Caco-2 (cell line): ENCODE measurements at regions not wholly inside any gene's neighbourhood (a gene's known extent, or its start where the extent isn't known, plus 50 kb on each side); places are given as distances from the start of the nearest gene placed in this dataset.
"Not testable (repeated sequence)": the region's sequence is repeated elsewhere in the genome, so short reads cannot be mapped to it uniquely, and the experiment has no call there.

ENCODE experiments used
- BruUV-seq: library from RNA; stranded (reverse); fragments of 400-500 nt; replicated peaks from 2 replicates; lab custom pipeline; 2021; lab: Mats Ljungman, UMichigan
- CTCF ChIA-PET: fragments of 300-600 bp; sonication (Branson Sonifier 250); formaldehyde crosslinking; loops from one replicate; lab custom pipeline; 2022; ENCODE audit warnings: antibody characterized with exemption; lab: Charles Lee
- POLR2A ChIA-PET: fragments of 300-600 bp; sonication (Branson Sonifier 250); formaldehyde crosslinking; loops from one replicate; lab custom pipeline; 2022; ENCODE audit warnings: antibody characterized with exemption; lab: Charles Lee
- DNase-seq, 2 experiments: peaks; one replicate each; pipeline versions ENCODE4 v3.0.0 to v3.0.0-alpha.2; 2020 to 2022
- H3K27me3 ChIP-seq: replicated peaks from 2 replicates; pipeline ENCODE4 v1.6.0; 2011; ENCODE audit warnings: low read length; ENCODE audit not compliant: control insufficient read depth, insufficient read depth
- H3K36me3 ChIP-seq: 2 replicates; pipeline ENCODE4 v1.5.1; 2011; ENCODE audit warnings: low read length; ENCODE audit not compliant: control insufficient read depth, insufficient read depth
- H3K4me1 ChIP-seq: fragments of 250-450 bp; sonication (Bioruptor Pico); 2 replicates; pipeline ENCODE4 v1.5.1; 2020; ENCODE audit warnings: mild to moderate bottlenecking
- H3K4me3 ChIP-seq: 2 replicates; pipeline ENCODE4 v1.5.1; 2011; ENCODE audit warnings: low read depth, mild to moderate bottlenecking, control low read depth, low read length
- H3K9me3 ChIP-seq: fragments of 250-450 bp; sonication (Bioruptor Pico); 2 replicates; pipeline ENCODE4 v1.5.1; 2020; ENCODE audit warnings: mild to moderate bottlenecking, moderate library complexity
- H3K27ac Mint-ChIP-seq: one replicate; pipeline ENCODE4 v1.8.0; 2022; ENCODE audit warnings: mixed read lengths; ENCODE audit not compliant: unreplicated experiment
- H3K27me3 Mint-ChIP-seq: one replicate; pipeline ENCODE4 v1.8.0; 2022; ENCODE audit warnings: mixed read lengths; ENCODE audit not compliant: insufficient read depth, unreplicated experiment
- H3K36me3 Mint-ChIP-seq: one replicate; pipeline ENCODE4 v1.8.0; 2022; ENCODE audit warnings: mild to moderate bottlenecking, mixed read lengths; ENCODE audit not compliant: insufficient read depth, unreplicated experiment
- H3K4me1 Mint-ChIP-seq: one replicate; pipeline ENCODE4 v1.8.0; 2022; ENCODE audit warnings: low read depth, mixed read lengths; ENCODE audit not compliant: unreplicated experiment
- H3K4me3 Mint-ChIP-seq: one replicate; pipeline ENCODE4 v1.8.0; 2022; ENCODE audit warnings: mild to moderate bottlenecking, moderate library complexity, mixed read lengths; ENCODE audit not compliant: unreplicated experiment
- H3K9me3 Mint-ChIP-seq: one replicate; pipeline ENCODE4 v1.8.0; 2022; ENCODE audit warnings: mixed read lengths; ENCODE audit not compliant: unreplicated experiment
- CTCF ChIP-seq, 2 experiments: fragments of 200-600 bp in 1 of 2; IDR thresholded peaks; 1 replicate in 1 of 2; 2 replicates in 1 of 2; pipeline versions ENCODE4 v1.5.1 to v1.8.0; 2011 to 2022; ENCODE audit warnings: antibody characterized with exemption in 1 of 2, control low read depth in 1 of 2, inconsistent platforms in 1 of 2, low read depth in 1 of 2, low read length in 1 of 2, mild to moderate bottlenecking in 1 of 2, moderate library complexity in 1 of 2; ENCODE audit not compliant: insufficient read depth in 1 of 2, severe bottlenecking in 1 of 2, unreplicated experiment in 1 of 2
- intact Hi-C: fragments of 100-400 bp; cut with micrococcal nuclease; formaldehyde crosslinking; loops from one replicate; pipeline ENCODE4 v1.10.0; 2022; ENCODE audit not compliant: unreplicated experiment

- ChIA-PET POLR2A (no interaction called here), CTCF (no interaction called here)
- no peak overlapping the region for H3K4me3 Mint-ChIP-seq
- no peaks in the 10 kb centered on the region for H3K4me1 ChIP-seq
- no peak overlapping the region for H3K27ac Mint-ChIP-seq
- H3K36me3 Mint-ChIP-seq, result no peaks in the 10 kb centered on the region
- H3K9me3 Mint-ChIP-seq, result peaks cover 16% of the 10 kb centered on the region
- no TSS peak for BruUV-seq
- no peak overlapping the region for H3K4me3 ChIP-seq
- intact Hi-C loops, result no loop called here
- H3K36me3 ChIP-seq, result no peaks in the 10 kb centered on the region
- peaks cover 19% of the 10 kb centered on the region for H3K27me3 Mint-ChIP-seq
- DNase-seq, result no peak
- no peaks in the 10 kb centered on the region; the same call in 1 of the 2 replicates for H3K27me3 ChIP-seq
- no peak for TF ChIP-seq CTCF (IDR thresholded peaks at IDR 0.05; ENCODE audit: insufficient read depth in 1 of 2, low read depth in 1 of 2, low read length in 1 of 2, severe bottlenecking in 1 of 2, unreplicated experiment in 1 of 2)
- H3K9me3 ChIP-seq, result no peaks in the 10 kb centered on the region
- H3K4me1 Mint-ChIP-seq, result no peaks in the 10 kb centered on the region
Observed at GRCh38 chr1:201641524-201642253, 102.8 kb downstream of the NAV1 start.

- H3K9me3 Mint-ChIP-seq, result peaks cover 16% of the 10 kb centered on the region
- Histone ChIP-seq H3K9me3 (no peaks in the 10 kb centered on the region), H3K36me3 (no peaks in the 10 kb centered on the region), H3K4me3 (no peak overlapping the region), H3K4me1 (peaks cover under 1% of the 10 kb centered on the region; the same call in 1 of the 2 replicates), H3K27me3 (no peaks in the 10 kb centered on the region; the same call in 1 of the 2 replicates)
- H3K27me3 Mint-ChIP-seq, result peaks cover 24% of the 10 kb centered on the region
- ChIA-PET POLR2A (no interaction called here), CTCF (no interaction called here)
- BruUV-seq, result no TSS peak
- H3K4me1 Mint-ChIP-seq, result no peaks in the 10 kb centered on the region
- intact Hi-C loops, result no loop called here
- no peak for TF ChIP-seq CTCF (IDR thresholded peaks at IDR 0.05; ENCODE audit: insufficient read depth in 1 of 2, low read depth in 1 of 2, low read length in 1 of 2, severe bottlenecking in 1 of 2, unreplicated experiment in 1 of 2)
- H3K36me3 Mint-ChIP-seq, result no peaks in the 10 kb centered on the region
- no peak overlapping the region for H3K27ac Mint-ChIP-seq
- no peak overlapping the region for H3K4me3 Mint-ChIP-seq
- DNase-seq, result no peak
Observed at GRCh38 chr1:201643835-201644104, 104.8 kb downstream of the NAV1 start.

GRCh38 chr1:201644197-201644596 is 105.3 kb downstream of the NAV1 start:
- BruUV-seq, result no TSS peak
- H3K4me1 ChIP-seq, result peaks cover 5% of the 10 kb centered on the region
- intact Hi-C loops, result no loop called here
- no peak for TF ChIP-seq CTCF (IDR thresholded peaks at IDR 0.05; ENCODE audit: insufficient read depth in 1 of 2, low read depth in 1 of 2, low read length in 1 of 2, severe bottlenecking in 1 of 2, unreplicated experiment in 1 of 2)
- POLR2A ChIA-PET, result no interaction called here
- CTCF ChIA-PET, result no interaction called here
- H3K9me3 Mint-ChIP-seq, result peaks cover 16% of the 10 kb centered on the region
- DNase-seq, result no peak
- H3K4me1 Mint-ChIP-seq, result no peaks in the 10 kb centered on the region
- H3K4me3 Mint-ChIP-seq, result no peak overlapping the region
- H3K36me3 Mint-ChIP-seq, result no peaks in the 10 kb centered on the region
- H3K27ac Mint-ChIP-seq, result no peak overlapping the region
- peaks cover 2% of the 10 kb centered on the region; the same call in 1 of the 2 replicates for H3K27me3 ChIP-seq
- H3K36me3 ChIP-seq, result no peaks in the 10 kb centered on the region
- no peak overlapping the region for H3K4me3 ChIP-seq
- peaks cover 24% of the 10 kb centered on the region for H3K27me3 Mint-ChIP-seq
- no peaks in the 10 kb centered on the region for H3K9me3 ChIP-seq

GRCh38 chr1:201645000-201645399 is 106.1 kb downstream of the NAV1 start:
- H3K27me3 ChIP-seq, H3K4me3 Mint-ChIP-seq, H3K4me1 ChIP-seq, DNase-seq, H3K4me3 ChIP-seq, H3K9me3 ChIP-seq, H3K36me3 Mint-ChIP-seq, POLR2A ChIA-PET, BruUV-seq, H3K36me3 ChIP-seq, intact Hi-C loops, CTCF ChIA-PET, H3K27ac Mint-ChIP-seq, H3K4me1 Mint-ChIP-seq: not testable (repeated sequence)
- peaks cover 16% of the 10 kb centered on the region for H3K9me3 Mint-ChIP-seq
- H3K27me3 Mint-ChIP-seq, result peaks cover 24% of the 10 kb centered on the region
